GM23248 (cell line): ENCODE measurements at regions not wholly inside any gene's neighbourhood (a gene's known extent, or its start where the extent isn't known, plus 50 kb on each side); places are given as distances from the start of the nearest gene placed in this dataset.

Experiments used
- DNase-seq: peaks from one replicate; pipeline ENCODE4 v3.0.0-alpha.2; 2015
- H2AFZ ChIP-seq: fragments of 200-600 bp; sonication (generic); 2 replicates; pipeline ENCODE4 v1.6.1; 2016; ENCODE audit warnings: antibody characterized with exemption
- H3F3A ChIP-seq: fragments of 200-600 bp; sonication (generic); 2 replicates; pipeline ENCODE4 v1.6.1; 2016; ENCODE audit warnings: mild to moderate bottlenecking, antibody characterized with exemption, mixed run types; ENCODE audit not compliant: insufficient read depth
- H3K27ac ChIP-seq: fragments of 200-600 bp; sonication (generic); 2 replicates; pipeline ENCODE4 v1.5.1; 2016; ENCODE audit warnings: mild to moderate bottlenecking
- H3K27me3 ChIP-seq: fragments of 200-600 bp; sonication (generic); replicated peaks from 2 replicates; pipeline ENCODE4 v1.6.1; 2016; ENCODE audit warnings: mild to moderate bottlenecking; ENCODE audit not compliant: insufficient read depth
- H3K36me3 ChIP-seq: fragments of 200-600 bp; sonication (generic); 2 replicates; pipeline ENCODE4 v1.6.1; 2016; ENCODE audit warnings: low read depth, mild to moderate bottlenecking
- H3K4me1 ChIP-seq: fragments of 200-600 bp; sonication (generic); 2 replicates; pipeline ENCODE4 v1.6.1; 2016; ENCODE audit warnings: mild to moderate bottlenecking; ENCODE audit not compliant: insufficient read depth
- H3K4me2 ChIP-seq: fragments of 200-600 bp; sonication (generic); one replicate; pipeline ENCODE4 v1.6.1; 2016; ENCODE audit warnings: mild to moderate bottlenecking; ENCODE audit not compliant: unreplicated experiment
- H3K4me3 ChIP-seq: fragments of 200-600 bp; sonication (generic); 2 replicates; pipeline ENCODE4 v1.5.1; 2016; ENCODE audit warnings: mild to moderate bottlenecking
- H3K79me2 ChIP-seq: fragments of 200-600 bp; sonication (generic); 2 replicates; pipeline ENCODE4 v1.6.1; 2016; ENCODE audit warnings: mild to moderate bottlenecking; ENCODE audit not compliant: insufficient read depth
- H3K9ac ChIP-seq: fragments of 200-600 bp; sonication (generic); 2 replicates; pipeline ENCODE4 v1.6.1; 2016; ENCODE audit warnings: mild to moderate bottlenecking
- H3K9me2 ChIP-seq: fragments of 200-600 bp; sonication (generic); 2 replicates; pipeline ENCODE4 v1.6.1; 2016; ENCODE audit warnings: mixed run types, mild to moderate bottlenecking, moderate library complexity; ENCODE audit not compliant: insufficient read depth
- H3K9me3 ChIP-seq: fragments of 200-600 bp; sonication (generic); one replicate; pipeline ENCODE4 v1.6.1; 2017; ENCODE audit warnings: low read depth
- H4K20me1 ChIP-seq: fragments of 200-600 bp; sonication (generic); 2 replicates; pipeline ENCODE4 v1.6.0; 2016; ENCODE audit not compliant: insufficient read depth
- EZH2 ChIP-seq: fragments of 200-600 bp; sonication (generic); IDR thresholded peaks from 2 replicates; pipeline ENCODE4 v1.6.1; 2018; ENCODE audit warnings: antibody characterized with exemption, mild to moderate bottlenecking; ENCODE audit not compliant: insufficient read depth, poor library complexity, severe bottlenecking
- EZH2phosphoT487 ChIP-seq: fragments of 200-600 bp; sonication (generic); IDR thresholded peaks from 2 replicates; pipeline ENCODE4 v1.6.1; 2018; ENCODE audit warnings: antibody characterized with exemption, moderate library complexity, mild to moderate bottlenecking, low read depth; ENCODE audit not compliant: insufficient read depth
- WGBS, 2 experiments: methylation state at CpG; one replicate each; pipeline ENCODE4 v1.1.6; 2015 to 2017; ENCODE audit warnings: low lambda C conversion rate in 2 of 2, low coverage in 1 of 2; ENCODE audit errors: missing lambda C conversion rate in 2 of 2; 5-methylcytosine and 5-hydroxymethylcytosine counted together
- in situ Hi-C: fragments of 300-500 bp; cut with MboI; formaldehyde crosslinking; loops from 2 replicates; pipeline ENCODE4 v1.15.0; 2020

DNA sequence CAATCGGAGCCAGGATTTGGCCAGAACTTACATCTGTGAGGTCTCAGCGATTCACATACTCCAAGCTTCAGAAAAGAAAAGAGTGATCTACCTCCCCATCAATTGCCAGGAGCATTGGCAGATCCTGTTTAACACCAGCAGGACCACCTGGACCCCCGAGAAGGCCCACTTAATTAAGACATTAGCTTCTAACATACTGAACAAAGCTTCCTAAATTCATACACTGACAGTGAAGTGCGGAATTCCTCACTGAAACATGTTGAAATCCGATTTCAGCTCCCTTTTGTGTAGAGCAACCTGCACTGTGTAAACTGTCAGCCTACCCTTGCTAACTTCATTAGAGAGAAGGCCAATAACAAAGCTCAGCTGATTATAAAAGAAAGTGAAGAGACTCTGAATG, 274.0 kb downstream of the NOVA1 start:
- Histone ChIP-seq H3K4me2 (no peak overlapping the region), H3K9me3 (no peaks in the 10 kb centered on the region), H3K27ac (no peak overlapping the region), H3K27me3 (no peaks in the 10 kb centered on the region), H3K79me2 (no peaks in the 10 kb centered on the region), H3K4me1 (no peaks in the 10 kb centered on the region), H4K20me1 (no peaks in the 10 kb centered on the region), H3K9ac (no peak overlapping the region), H3K9me2 (no peaks in the 10 kb centered on the region), H3F3A (no peaks in the 10 kb centered on the region), H3K4me3 (no peak overlapping the region), H3K36me3 (no peaks in the 10 kb centered on the region), H2AFZ (no peak overlapping the region)
- no peak for TF ChIP-seq EZH2phosphoT487
- no peak for TF ChIP-seq EZH2
- in situ Hi-C loops = no loop called here
- 37 to 41% methylated on average over 5 of the region's 5 CpGs for WGBS, 2 experiments
- DNase-seq = no peak

DNA sequence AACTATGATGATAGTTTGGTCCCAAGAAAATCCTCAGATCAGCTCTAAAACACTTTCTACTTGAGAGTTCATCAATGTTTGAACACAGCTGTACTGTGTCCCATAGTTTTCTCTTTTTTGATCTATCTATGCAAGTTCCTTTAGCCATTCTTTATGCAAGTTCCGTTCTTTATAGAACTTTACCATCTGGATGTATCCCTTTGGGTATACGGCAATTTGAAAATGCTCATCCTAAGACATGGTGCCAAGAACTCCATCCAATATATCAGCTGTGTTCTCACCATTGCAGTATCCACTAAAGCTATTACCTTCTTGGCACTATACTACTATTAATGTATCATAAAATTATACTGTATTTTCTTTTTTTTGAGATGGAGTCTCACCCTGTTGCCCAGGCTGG, 276.9 kb downstream of the NOVA1 start:
- Histone ChIP-seq H3K79me2 (no peaks in the 10 kb centered on the region), H3K36me3 (no peaks in the 10 kb centered on the region), H3K9me3 (no peaks in the 10 kb centered on the region), H3K27me3 (no peaks in the 10 kb centered on the region), H3K4me3 (no peak overlapping the region), H2AFZ (no peak overlapping the region), H3K4me2 (no peak overlapping the region), H3K4me1 (no peaks in the 10 kb centered on the region), H4K20me1 (no peaks in the 10 kb centered on the region), H3F3A (no peaks in the 10 kb centered on the region), H3K27ac (no peak overlapping the region), H3K9me2 (no peaks in the 10 kb centered on the region), H3K9ac (no peak overlapping the region)
- no peak for TF ChIP-seq EZH2phosphoT487
- TF ChIP-seq EZH2 = no peak
- no peak for DNase-seq
- in situ Hi-C loops = no loop called here
- WGBS, 2 experiments = 80% methylated on average over 2 of the region's 2 CpGs

DNA sequence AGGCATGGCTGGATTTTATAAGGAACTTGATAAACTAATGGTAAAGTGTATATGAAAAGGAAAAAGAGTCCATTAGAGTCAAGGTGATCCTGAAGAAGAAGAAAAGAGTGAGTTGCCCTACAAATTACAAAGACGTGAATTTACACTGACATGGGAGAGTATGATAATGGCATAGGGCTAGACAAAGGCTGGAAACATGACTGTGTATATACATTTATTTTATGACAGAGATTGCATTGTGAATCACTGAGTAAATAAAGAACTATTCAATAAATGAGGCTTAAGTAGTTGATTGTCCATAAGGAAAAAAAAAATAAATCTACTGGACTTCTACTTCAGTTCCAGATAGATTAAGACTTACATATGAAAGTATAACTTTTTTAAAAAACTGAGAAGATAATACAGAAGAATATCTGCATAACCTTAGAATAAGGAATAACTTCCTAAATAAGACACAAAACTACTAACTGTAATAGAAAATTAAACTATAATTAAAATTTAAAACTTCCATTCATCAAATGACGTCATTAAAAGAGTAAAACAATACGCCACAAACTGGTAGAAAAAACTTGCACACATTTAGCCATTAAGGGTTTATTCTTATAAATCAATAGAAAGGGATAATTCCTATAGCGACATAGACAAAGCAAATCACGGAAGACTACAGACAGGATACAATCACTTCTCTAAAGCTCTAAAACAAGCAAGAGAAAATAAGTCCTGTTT, 278.5 kb downstream of the NOVA1 start:
- Histone ChIP-seq H3K9me3 (no peaks in the 10 kb centered on the region), H3K4me1 (no peaks in the 10 kb centered on the region), H3K27me3 (no peaks in the 10 kb centered on the region), H3F3A (no peaks in the 10 kb centered on the region), H3K36me3 (no peaks in the 10 kb centered on the region), H3K9me2 (no peaks in the 10 kb centered on the region), H4K20me1 (no peaks in the 10 kb centered on the region), H3K9ac (no peak overlapping the region), H2AFZ (no peak overlapping the region), H3K4me3 (no peak overlapping the region), H3K79me2 (no peaks in the 10 kb centered on the region), H3K27ac (no peak overlapping the region), H3K4me2 (no peak overlapping the region)
- no peak for TF ChIP-seq EZH2phosphoT487
- no peak for TF ChIP-seq EZH2
- in situ Hi-C loops = no loop called here
- WGBS, 2 experiments = 55 to 56% methylated on average over 5 of the region's 5 CpGs
- DNase-seq = no peak

DNA sequence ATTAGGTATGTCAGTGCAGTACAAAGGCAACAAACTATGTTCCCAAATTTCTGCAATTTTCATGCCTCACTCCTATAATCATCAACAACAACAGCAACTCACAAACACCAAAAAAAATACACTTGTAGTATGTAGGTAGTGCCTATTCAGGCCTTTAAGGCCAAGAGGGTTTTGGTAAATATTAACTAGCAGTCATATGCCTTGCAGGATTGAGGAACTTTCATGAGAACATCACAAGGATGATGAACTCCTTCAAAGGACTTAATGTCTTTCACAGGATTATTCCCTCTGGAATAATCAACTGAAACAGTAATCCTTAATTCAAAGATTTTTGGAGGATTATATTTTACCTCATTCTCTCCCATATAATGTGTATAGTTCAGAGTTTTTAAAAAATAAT, 293.8 kb downstream of the NOVA1 start:
- H3K27ac ChIP-seq = no peak overlapping the region
- no peaks in the 10 kb centered on the region for H3K36me3 ChIP-seq
- no peaks in the 10 kb centered on the region for H3F3A ChIP-seq
- H4K20me1 ChIP-seq = no peaks in the 10 kb centered on the region
- no peaks in the 10 kb centered on the region for H3K9me3 ChIP-seq
- H3K9ac ChIP-seq = no peak overlapping the region
- no peak overlapping the region for H3K4me3 ChIP-seq
- no peak overlapping the region for H2AFZ ChIP-seq
- H3K4me1 ChIP-seq = no peaks in the 10 kb centered on the region
- DNase-seq = no peak
- no peaks in the 10 kb centered on the region for H3K79me2 ChIP-seq
- in situ Hi-C loops = no loop called here
- TF ChIP-seq EZH2phosphoT487 (no peak), EZH2 (no peak)
- no peaks in the 10 kb centered on the region for H3K9me2 ChIP-seq
- no peak overlapping the region for H3K4me2 ChIP-seq
- no peaks in the 10 kb centered on the region for H3K27me3 ChIP-seq

DNA sequence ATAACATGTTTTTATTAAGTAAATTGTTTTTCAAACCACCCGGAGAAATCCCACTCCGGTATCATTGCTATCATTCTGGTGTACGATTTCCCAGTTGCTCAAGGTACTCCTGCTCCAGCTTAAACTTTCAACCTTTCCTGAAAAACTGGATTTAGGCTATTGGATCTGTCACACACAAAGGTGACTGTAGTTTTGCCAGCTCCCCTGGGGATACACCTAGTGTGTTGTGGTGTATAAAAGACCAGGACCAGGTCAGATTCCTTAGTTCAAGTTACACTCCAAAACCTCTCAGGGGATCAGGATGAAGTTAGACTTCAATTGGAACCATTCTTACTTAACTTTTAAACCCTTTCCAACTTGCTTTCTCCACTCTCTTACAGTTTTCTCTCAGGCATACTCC, 303.9 kb downstream of the NOVA1 start:
- in situ Hi-C loops = no loop called here
- H3K36me3 ChIP-seq = no peaks in the 10 kb centered on the region
- DNase-seq = no peak
- no peaks in the 10 kb centered on the region for H3K9me3 ChIP-seq
- H3K27me3 ChIP-seq = no peaks in the 10 kb centered on the region
- H3K79me2 ChIP-seq = no peaks in the 10 kb centered on the region
- no peaks in the 10 kb centered on the region for H4K20me1 ChIP-seq
- H3F3A ChIP-seq = no peaks in the 10 kb centered on the region
- H3K4me3 ChIP-seq = no peak overlapping the region
- peaks cover 19% of the 10 kb centered on the region for H3K4me1 ChIP-seq
- H3K4me2 ChIP-seq = no peak overlapping the region
- H3K9me2 ChIP-seq = 0 out of 2 replicates have a peak, but pooled peaks cover 3% of the 10 kb centered on the region
- no peak overlapping the region for H2AFZ ChIP-seq
- no peak for TF ChIP-seq EZH2
- no peak for TF ChIP-seq EZH2phosphoT487
- H3K27ac ChIP-seq = no peak overlapping the region
- 84 to 92% methylated on average over 3 of the region's 3 CpGs for WGBS, 2 experiments
- H3K9ac ChIP-seq = no peak overlapping the region
